ENCODE measurements at regions not wholly inside any gene's neighbourhood (a gene's known extent, or its start where the extent isn't known, plus 50 kb on each side); places are given as distances from the start of the nearest gene placed in this dataset.
"Not testable (repeated sequence)": the region's sequence is repeated elsewhere in the genome, so short reads cannot be mapped to it uniquely, and the experiment has no call there.

DNA sequence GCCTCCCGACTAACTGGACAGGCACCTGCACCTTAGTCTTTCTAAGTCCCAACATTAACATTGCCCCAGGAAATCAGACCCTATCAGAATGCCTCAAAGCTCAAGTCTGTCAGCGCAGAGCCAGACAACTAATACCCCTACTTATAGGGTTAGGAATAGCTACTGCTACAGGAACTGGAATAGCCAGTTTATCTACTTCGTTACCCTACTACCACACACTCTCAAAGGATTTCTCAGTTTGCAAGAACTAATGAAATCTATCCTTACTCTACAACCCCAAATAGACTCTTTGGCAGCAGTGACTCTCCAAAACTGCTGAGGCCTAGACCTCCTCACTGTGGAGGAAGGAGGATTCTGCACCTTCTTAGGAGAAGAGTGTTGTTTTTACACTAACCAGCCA is 88.5 kb downstream of the COPRS start:
- not testable (repeated sequence) for DNase-seq; H3K4me3 Mint-ChIP-seq; ATAC-seq (replicated peaks); H3K4me1 Mint-ChIP-seq (ENCODE audit: low read depth in 2 of 2); H3K9me3 Mint-ChIP-seq; H3K36me3 Mint-ChIP-seq (ENCODE audit: insufficient read depth); H3K27ac Mint-ChIP-seq
- H3K27me3 Mint-ChIP-seq, result peaks cover 10 to 23% of the 10 kb centered on the region in 2 donors

DNA sequence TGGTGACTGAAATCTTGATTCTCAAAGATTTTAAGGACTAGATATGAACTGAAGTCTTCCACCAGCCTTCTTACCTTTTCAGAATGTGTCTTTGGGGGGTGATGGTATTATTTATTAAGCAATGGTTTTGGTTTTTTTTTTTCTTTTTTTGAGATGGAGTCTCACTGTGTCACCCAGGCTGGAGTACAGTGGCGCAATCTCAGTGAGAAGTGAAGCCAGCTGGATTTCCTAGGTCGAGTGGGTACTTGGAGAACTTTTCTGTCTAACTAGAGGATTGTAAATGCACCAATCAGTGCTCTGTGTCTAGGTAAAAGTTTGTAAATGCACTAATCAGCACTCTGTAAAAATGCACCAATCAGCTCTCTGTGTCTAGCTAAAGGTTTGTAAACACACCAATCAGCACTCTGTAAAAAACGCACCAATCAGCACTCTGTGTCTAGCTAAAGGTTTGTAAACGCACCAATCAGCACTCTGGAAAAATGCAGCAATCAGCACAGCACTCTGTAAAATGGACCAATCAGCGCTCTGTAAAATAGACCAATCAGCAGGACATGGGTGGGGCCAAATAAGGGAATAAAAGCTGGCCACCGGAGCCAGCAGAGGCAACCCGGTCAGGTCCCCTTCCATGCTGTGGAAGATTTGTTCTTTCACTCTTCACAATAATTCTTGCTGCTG is 97.1 kb downstream of the COPRS start:
- H3K4me3 Mint-ChIP-seq; H3K4me1 Mint-ChIP-seq (ENCODE audit: low read depth in 2 of 2); H3K36me3 Mint-ChIP-seq (ENCODE audit: insufficient read depth); ATAC-seq (replicated peaks); DNase-seq; H3K9me3 Mint-ChIP-seq; H3K27ac Mint-ChIP-seq: not testable (repeated sequence)
- H3K27me3 Mint-ChIP-seq, result peaks cover 24 to 43% of the 10 kb centered on the region in 2 donors

DNA sequence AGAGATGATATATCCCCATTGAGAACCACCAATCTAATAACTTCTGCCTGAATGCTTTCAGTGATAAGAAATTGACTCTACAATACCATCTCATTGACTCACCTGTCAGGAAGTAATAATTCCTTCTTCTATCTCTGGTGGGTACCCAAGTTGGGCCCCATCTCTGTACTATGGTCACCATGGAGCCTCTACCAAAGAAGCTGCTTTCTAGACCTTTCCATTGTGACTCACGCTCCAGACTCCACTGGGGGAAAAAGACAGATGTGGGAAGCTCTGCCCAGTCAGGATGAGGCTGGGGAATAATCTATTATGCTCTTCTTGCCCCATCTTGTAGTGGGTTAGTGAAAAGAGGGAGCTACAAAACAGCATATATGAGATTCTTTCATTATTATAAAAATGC is 100.4 kb downstream of the COPRS start:
- ATAC-seq (replicated peaks), result no peak
- no peaks in the 10 kb centered on the region for H3K9me3 Mint-ChIP-seq
- H3K4me1 Mint-ChIP-seq (ENCODE audit: low read depth in 2 of 2), result no peaks in the 10 kb centered on the region
- H3K27ac Mint-ChIP-seq, result no peak overlapping the region
- no peak for DNase-seq
- H3K4me3 Mint-ChIP-seq, result no peak overlapping the region
- peaks cover 24 to 38% of the 10 kb centered on the region in 2 donors for H3K27me3 Mint-ChIP-seq
- no peaks in the 10 kb centered on the region for H3K36me3 Mint-ChIP-seq (ENCODE audit: insufficient read depth)

DNA sequence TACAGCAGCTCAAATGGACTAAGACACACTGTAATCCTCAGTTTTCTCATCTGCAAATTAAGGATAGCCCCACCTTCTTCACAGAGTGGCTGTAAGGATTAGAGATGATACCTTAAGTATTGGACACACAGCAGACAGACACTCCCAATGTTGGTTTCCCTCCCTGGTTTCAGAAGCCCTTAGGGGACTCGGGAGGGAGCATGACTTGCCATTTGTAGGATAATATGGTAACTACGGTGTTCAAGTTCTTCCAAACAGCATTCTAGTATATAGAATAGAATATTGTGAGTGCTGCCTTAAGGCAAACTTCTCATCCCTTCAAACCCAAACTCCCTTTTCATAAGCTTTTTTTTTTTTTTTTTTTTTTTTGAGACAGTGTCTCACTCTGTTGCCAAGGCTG is 101.9 kb downstream of the COPRS start:
- no peaks in the 10 kb centered on the region for H3K4me1 Mint-ChIP-seq (ENCODE audit: low read depth in 2 of 2)
- DNase-seq, result no peak
- H3K27me3 Mint-ChIP-seq, result peaks cover 19 to 28% of the 10 kb centered on the region in 2 donors
- ATAC-seq (replicated peaks), result no peak
- H3K27ac Mint-ChIP-seq, result no peak overlapping the region
- H3K9me3 Mint-ChIP-seq, result no peaks in the 10 kb centered on the region
- no peaks in the 10 kb centered on the region for H3K36me3 Mint-ChIP-seq (ENCODE audit: insufficient read depth)
- no peak overlapping the region for H3K4me3 Mint-ChIP-seq

DNA sequence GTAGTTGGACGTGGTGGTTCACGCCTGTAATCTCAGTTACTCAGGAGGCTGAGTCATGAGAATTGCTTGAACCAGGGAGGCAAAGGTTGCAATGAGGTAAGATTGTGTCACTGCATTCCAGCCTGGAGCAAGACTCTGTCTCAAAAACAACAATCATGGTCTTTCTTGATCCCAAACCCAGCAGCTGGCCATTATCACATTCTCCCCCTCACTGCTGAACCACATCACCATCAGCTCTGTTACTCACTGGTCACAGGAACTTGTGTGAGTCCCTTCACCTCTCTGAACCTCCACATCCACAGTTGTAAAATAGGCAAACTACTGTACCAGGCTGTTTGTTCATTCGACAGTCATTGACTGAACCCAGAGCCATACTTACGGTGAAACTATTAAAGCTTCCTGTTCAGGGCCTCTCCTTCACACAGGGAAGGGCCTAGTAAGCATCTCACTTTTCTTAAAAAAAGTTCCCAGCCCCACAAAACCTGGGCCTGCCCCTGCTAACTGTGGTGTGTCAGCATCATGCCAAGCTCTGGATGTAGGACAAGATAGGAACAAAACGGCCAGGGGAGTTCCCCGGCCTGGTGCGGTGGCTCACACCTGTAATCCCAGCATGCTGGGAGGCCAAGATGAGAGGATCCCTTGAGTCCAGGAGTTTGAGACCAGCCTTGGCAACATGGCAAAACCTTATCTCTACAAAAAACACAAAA is 104.7 kb downstream of the COPRS start:
- Mint-ChIP-seq H3K9me3 (no peaks in the 10 kb centered on the region), H3K4me1 (ENCODE audit: low read depth in 2 of 2) (no peaks in the 10 kb centered on the region), H3K27me3 (peaks cover 7 to 14% of the 10 kb centered on the region in 2 donors), H3K4me3 (no peak overlapping the region), H3K27ac (no peak overlapping the region), H3K36me3 (ENCODE audit: insufficient read depth) (no peaks in the 10 kb centered on the region)
- no peak for DNase-seq
- no peak for ATAC-seq (replicated peaks)

DNA sequence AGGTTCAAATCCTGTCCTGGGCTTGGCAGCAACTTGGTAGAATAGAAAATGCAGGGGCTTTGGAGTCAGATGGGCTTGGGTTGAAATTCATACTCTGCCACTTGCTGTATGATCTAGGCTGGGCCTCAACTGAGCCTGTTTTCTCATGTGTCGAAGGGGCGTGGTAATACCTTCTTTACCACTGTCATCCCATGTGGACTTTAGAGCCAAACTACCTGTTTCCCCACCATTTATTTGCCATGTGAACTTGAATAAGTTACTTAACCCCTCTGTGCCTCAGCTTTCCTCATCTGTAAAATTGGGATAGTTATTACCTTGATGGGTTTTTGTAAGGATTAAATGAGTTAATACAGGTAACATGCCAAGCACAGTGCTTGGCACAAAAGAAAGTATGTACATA is 106.0 kb downstream of the COPRS start:
- no peak for ATAC-seq (replicated peaks)
- DNase-seq, result no peak
- H3K36me3 Mint-ChIP-seq (ENCODE audit: insufficient read depth), result no peaks in the 10 kb centered on the region
- no peaks in the 10 kb centered on the region for H3K4me1 Mint-ChIP-seq (ENCODE audit: low read depth in 2 of 2)
- no peak overlapping the region for H3K27ac Mint-ChIP-seq
- H3K27me3 Mint-ChIP-seq, result peaks cover 0 to under 1% of the 10 kb centered on the region in 2 donors
- H3K9me3 Mint-ChIP-seq, result no peaks in the 10 kb centered on the region
- H3K4me3 Mint-ChIP-seq, result no peak overlapping the region

DNA sequence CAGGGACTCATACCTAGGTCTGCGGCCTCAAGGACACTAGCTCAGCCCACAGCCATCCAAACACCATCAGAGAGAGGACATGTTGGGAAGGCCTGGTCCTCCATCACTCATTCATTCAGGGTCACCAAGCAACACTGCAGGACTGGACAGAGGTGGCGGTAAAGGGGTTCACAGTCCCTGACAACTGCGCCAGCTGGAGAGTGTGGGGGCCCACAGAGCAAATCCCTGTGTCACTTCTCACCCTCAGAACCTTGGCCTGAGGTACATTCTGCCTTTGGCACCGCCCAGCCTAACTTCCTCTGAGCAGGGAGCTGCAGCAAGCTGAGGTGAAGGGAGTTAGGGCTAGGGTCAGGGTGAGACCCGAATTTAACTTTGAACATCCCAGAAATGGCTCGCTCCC is 106.5 kb downstream of the COPRS start:
- no peak for DNase-seq
- H3K4me1 Mint-ChIP-seq (ENCODE audit: low read depth in 2 of 2), result no peaks in the 10 kb centered on the region
- no peak overlapping the region for H3K27ac Mint-ChIP-seq
- H3K9me3 Mint-ChIP-seq, result no peaks in the 10 kb centered on the region
- no peak for ATAC-seq (replicated peaks)
- no peak overlapping the region for H3K4me3 Mint-ChIP-seq
- H3K27me3 Mint-ChIP-seq, result peaks cover 0 to 3% of the 10 kb centered on the region in 2 donors
- no peaks in the 10 kb centered on the region for H3K36me3 Mint-ChIP-seq (ENCODE audit: insufficient read depth)

DNA sequence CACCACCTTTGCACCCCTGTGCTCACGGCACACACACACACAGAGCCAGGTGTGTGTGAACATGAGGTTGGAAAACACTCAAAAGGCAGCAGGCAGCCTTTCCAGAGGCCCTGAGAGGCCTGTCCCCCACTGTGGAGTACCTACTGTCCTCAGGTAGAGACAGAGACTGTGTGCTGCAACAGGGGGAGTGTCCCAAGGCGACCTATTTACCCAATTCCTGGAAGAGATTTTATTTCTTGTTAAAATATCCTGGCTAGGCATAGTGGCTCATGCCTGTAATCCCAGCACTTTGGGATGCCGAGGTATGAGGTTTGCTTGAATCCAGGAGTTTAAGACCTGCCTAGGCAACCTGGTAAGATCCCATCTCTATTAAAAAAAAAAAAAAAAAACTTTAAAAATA is 108.5 kb downstream of the COPRS start:
- DNase-seq, result no peak
- ATAC-seq (replicated peaks), result no peak
- H3K36me3 Mint-ChIP-seq (ENCODE audit: insufficient read depth), result no peaks in the 10 kb centered on the region
- H3K9me3 Mint-ChIP-seq, result no peaks in the 10 kb centered on the region
- no peak overlapping the region for H3K27ac Mint-ChIP-seq
- H3K4me3 Mint-ChIP-seq, result no peak overlapping the region
- no peaks in the 10 kb centered on the region for H3K4me1 Mint-ChIP-seq (ENCODE audit: low read depth in 2 of 2)
- H3K27me3 Mint-ChIP-seq, result peaks cover 0 to 14% of the 10 kb centered on the region in 2 donors

DNA sequence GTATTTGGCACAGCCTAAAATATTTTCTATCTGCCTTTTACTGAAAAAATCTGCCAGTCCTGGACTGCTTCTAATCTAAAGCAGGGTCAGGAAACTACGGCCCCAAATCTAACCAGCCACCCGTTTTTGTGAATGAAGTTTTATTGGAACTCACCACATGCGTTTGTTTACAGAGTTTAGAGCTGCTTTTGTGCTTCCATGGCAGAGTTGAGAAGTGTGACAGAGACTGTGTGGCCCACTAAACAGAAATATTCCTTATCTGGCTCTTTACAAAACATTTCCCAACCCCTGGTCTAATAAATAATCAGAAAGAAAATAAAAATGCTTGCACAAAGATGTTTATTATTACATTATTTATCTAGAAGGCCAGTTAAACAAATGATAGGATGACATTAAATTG is 110.2 kb downstream of the COPRS start:
- peaks cover 8 to 31% of the 10 kb centered on the region in 2 donors for H3K27me3 Mint-ChIP-seq
- H3K27ac Mint-ChIP-seq, result no peak overlapping the region
- H3K4me1 Mint-ChIP-seq (ENCODE audit: low read depth in 2 of 2), result no peaks in the 10 kb centered on the region
- no peaks in the 10 kb centered on the region for H3K36me3 Mint-ChIP-seq (ENCODE audit: insufficient read depth)
- no peaks in the 10 kb centered on the region for H3K9me3 Mint-ChIP-seq
- H3K4me3 Mint-ChIP-seq, result no peak overlapping the region
- DNase-seq (no peak), ATAC-seq (replicated peaks) (no peak)

DNA sequence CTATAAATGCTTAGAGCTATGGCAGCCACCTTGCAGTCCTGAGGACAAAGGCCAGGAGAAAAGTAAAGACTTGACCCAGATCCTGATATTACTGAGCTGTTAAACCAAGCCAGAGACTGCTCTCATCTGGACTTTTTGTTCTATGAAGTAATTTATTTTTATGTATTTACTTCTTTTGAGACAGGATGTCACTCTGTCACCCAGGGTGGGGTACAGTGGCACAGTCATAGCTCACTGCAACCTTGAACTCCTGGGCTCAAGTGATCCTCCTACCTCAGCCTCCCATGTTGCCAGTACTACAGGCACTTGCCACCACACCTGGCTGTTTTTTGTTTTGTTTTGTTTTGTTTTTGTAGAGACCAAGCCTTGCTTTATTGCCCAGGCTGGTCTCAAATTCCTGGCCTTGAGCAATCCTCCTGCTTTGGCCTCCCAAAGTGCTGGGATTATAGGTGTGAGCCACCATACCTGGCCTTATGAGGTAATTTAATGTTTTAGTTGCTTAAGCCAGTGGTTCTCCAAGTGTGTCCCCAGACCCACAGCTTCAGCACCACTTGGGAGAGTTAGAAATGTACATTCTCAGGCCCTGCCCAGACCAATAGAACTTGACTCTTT is 112.1 kb downstream of the COPRS start:
- H3K4me3 Mint-ChIP-seq, result no peak overlapping the region
- H3K36me3 Mint-ChIP-seq (ENCODE audit: insufficient read depth), result no peaks in the 10 kb centered on the region
- no peaks in the 10 kb centered on the region for H3K9me3 Mint-ChIP-seq
- peaks cover 20 to 50% of the 10 kb centered on the region in 2 donors for H3K27me3 Mint-ChIP-seq
- H3K27ac Mint-ChIP-seq, result no peak overlapping the region
- ATAC-seq (replicated peaks) (no peak), DNase-seq (no peak)
- no peaks in the 10 kb centered on the region for H3K4me1 Mint-ChIP-seq (ENCODE audit: low read depth in 2 of 2)

DNA sequence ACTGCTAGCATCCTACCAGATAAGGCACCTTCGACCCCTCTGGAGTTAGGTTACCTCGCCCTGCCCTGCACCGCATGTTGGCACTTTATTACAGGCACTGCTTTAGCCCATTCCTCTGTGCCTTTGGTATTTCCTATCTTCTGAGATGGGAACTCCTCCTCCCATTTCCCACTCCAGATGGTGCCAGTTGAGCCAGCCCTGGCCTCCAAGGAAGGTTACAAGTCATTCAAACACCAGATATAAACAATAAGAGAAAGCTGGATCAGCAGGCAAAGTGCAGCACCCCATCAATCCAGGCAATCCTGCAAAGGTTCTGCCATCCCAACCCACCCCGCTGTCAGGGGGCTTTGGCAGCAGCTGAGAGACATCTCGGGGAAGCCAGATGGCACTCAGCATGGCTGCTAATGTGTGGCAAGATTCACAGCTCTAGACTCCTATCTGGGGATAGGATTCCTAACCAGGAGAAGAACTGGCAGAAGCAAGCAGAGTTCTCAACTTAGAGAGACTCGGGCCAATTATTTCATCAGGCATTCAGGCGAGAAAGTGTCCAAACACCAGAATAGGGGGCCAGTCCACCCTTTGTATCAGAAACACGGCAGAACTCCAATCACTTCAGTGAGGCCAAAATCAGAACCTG is 113.0 kb downstream of the COPRS start:
- Mint-ChIP-seq H3K36me3 (ENCODE audit: insufficient read depth) (no peaks in the 10 kb centered on the region), H3K4me3 (no peak overlapping the region), H3K27ac (no peak overlapping the region), H3K9me3 (no peaks in the 10 kb centered on the region), H3K27me3 (peaks cover 24 to 59% of the 10 kb centered on the region in 2 donors), H3K4me1 (ENCODE audit: low read depth in 2 of 2) (no peaks in the 10 kb centered on the region)
- DNase-seq, result no peak
- no peak for ATAC-seq (replicated peaks)

DNA sequence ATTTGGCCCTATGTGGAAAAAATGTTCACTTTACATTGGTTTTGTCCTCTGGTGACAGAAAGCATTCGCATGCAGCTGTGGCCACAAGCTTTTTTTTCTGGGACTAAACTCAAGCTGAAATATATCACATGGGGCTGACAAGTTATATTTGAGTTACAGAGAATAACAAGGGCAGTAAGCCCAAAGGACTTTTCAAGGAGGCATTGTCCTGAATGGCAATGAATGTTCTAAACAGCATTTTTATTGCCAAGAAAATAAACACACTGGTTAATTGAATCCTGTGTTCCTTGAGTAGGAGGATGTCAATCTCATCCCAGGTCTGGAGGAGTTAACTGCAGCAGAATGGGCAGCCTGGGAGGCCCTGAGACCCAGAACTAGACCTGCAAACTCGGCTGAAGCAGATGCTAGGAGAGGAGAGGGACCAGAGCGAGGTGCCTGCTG is 114.5 kb downstream of the COPRS start:
- H3K4me1 Mint-ChIP-seq (ENCODE audit: low read depth in 2 of 2), result no peaks in the 10 kb centered on the region
- ATAC-seq (replicated peaks) (no peak), DNase-seq (no peak)
- H3K27me3 Mint-ChIP-seq, result peaks cover 39 to 74% of the 10 kb centered on the region in 2 donors
- no peaks in the 10 kb centered on the region for H3K9me3 Mint-ChIP-seq
- no peak overlapping the region for H3K27ac Mint-ChIP-seq
- H3K4me3 Mint-ChIP-seq, result no peak overlapping the region
- H3K36me3 Mint-ChIP-seq (ENCODE audit: insufficient read depth), result no peaks in the 10 kb centered on the region

DNA sequence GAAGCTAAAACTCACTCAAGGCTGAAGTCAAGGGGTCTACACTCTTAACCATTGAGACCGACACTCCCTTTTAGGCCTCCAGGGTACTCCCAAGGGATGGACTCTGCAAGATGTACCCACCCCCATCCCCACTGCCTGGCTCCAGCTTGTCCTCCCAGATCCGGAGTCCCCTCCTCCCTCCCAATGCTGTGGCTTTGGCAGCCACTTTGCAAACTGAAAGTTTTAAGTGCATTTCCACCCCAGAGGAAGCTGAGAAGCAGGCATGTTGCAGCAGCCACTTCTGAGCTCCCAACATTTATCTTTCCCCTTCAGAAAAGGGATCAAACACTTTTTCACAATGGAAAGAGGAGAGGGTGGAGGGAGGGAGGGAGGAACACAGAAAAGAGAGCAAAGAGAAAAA is 115.2 kb downstream of the COPRS start:
- peaks cover 39 to 82% of the 10 kb centered on the region in 2 donors for H3K27me3 Mint-ChIP-seq
- no peak for ATAC-seq (replicated peaks)
- DNase-seq, result no peak
- H3K27ac Mint-ChIP-seq, result no peak overlapping the region
- H3K4me3 Mint-ChIP-seq, result no peak overlapping the region
- H3K36me3 Mint-ChIP-seq (ENCODE audit: insufficient read depth), result no peaks in the 10 kb centered on the region
- H3K4me1 Mint-ChIP-seq (ENCODE audit: low read depth in 2 of 2), result no peaks in the 10 kb centered on the region
- H3K9me3 Mint-ChIP-seq, result no peaks in the 10 kb centered on the region
